Stimulated activated CD8-positive, alpha-beta memory T cell treated with anti-CD3 and anti-CD28 coated beads, Interleukin-4, amount 100 ng/mL, for 24 hours (primary cell): ENCODE measurements at regions not wholly inside any gene's neighbourhood (a gene's known extent, or its start where the extent isn't known, plus 50 kb on each side); places are given as distances from the start of the nearest gene placed in this dataset.
"Not testable (repeated sequence)": the region's sequence is repeated elsewhere in the genome, so short reads cannot be mapped to it uniquely, and the experiment has no call there.

ENCODE experiments used
- DNase-seq: peaks from one replicate; pipeline ENCODE4 v3.0.0-alpha.2; 2020; ENCODE audit warnings: low read depth

- DNase-seq = not testable (repeated sequence)
Measured at GRCh38 chr10:91003379-91003778, 82.5 kb upstream of the ANKRD1 start.

- DNase-seq = not testable (repeated sequence)
Measured at GRCh38 chr10:91005276-91005675, 84.4 kb upstream of the ANKRD1 start.

GRCh38 chr10:91006001-91006751, 85.3 kb upstream of the ANKRD1 start:
- DNase-seq = peak; percentile 38

GRCh38 chr10:91006752-91007346, 86.0 kb upstream of the ANKRD1 start:
- DNase-seq = no peak

GRCh38 chr10:91007655-91008054, 86.8 kb upstream of the ANKRD1 start:
- no peak for DNase-seq

GRCh38 chr10:91009121-91009520, 88.2 kb upstream of the ANKRD1 start:
- DNase-seq = no peak

GRCh38 chr10:91010952-91011351, 90.1 kb upstream of the ANKRD1 start:
- no peak for DNase-seq

GRCh38 chr10:91012502-91012901, 91.6 kb upstream of the ANKRD1 start:
- DNase-seq = no peak

- no peak for DNase-seq
Measured at GRCh38 chr10:91013985-91014384, 93.1 kb upstream of the ANKRD1 start.

GRCh38 chr10:91017198-91017597, 96.3 kb upstream of the ANKRD1 start:
- DNase-seq = no peak

- no peak for DNase-seq
Measured at GRCh38 chr10:91021901-91022300, 101.0 kb upstream of the ANKRD1 start.

GRCh38 chr10:91022390-91022789, 101.5 kb upstream of the ANKRD1 start:
- DNase-seq = no peak

- DNase-seq = no peak
Measured at GRCh38 chr10:91022924-91023699, 102.2 kb upstream of the ANKRD1 start.

- no peak for DNase-seq
Measured at GRCh38 chr10:91023700-91024398, 103.0 kb upstream of the ANKRD1 start.

- no peak for DNase-seq
Measured at GRCh38 chr10:91024541-91024940, 103.7 kb upstream of the ANKRD1 start.

- DNase-seq = no peak
Measured at GRCh38 chr10:91032611-91033206, 111.8 kb upstream of the ANKRD1 start.

- no peak for DNase-seq
Measured at GRCh38 chr10:91033324-91033950, 112.5 kb upstream of the ANKRD1 start.

GRCh38 chr10:91034042-91034441, 113.2 kb upstream of the ANKRD1 start:
- no peak for DNase-seq

GRCh38 chr10:91034494-91035159, 113.7 kb upstream of the ANKRD1 start:
- no peak for DNase-seq

GRCh38 chr10:91035650-91036292, 114.9 kb upstream of the ANKRD1 start:
- DNase-seq = no peak
